ELF-1 (cell line): ENCODE measurements at regions not wholly inside any gene's neighbourhood (a gene's known extent, or its start where the extent isn't known, plus 50 kb on each side); places are given as distances from the start of the nearest gene placed in this dataset.

ENCODE experiments used
- DNase-seq: peaks from one replicate; pipeline ENCODE4 v3.0.0-alpha.2; 2016; ENCODE audit warnings: low read depth, low spot score

DNA sequence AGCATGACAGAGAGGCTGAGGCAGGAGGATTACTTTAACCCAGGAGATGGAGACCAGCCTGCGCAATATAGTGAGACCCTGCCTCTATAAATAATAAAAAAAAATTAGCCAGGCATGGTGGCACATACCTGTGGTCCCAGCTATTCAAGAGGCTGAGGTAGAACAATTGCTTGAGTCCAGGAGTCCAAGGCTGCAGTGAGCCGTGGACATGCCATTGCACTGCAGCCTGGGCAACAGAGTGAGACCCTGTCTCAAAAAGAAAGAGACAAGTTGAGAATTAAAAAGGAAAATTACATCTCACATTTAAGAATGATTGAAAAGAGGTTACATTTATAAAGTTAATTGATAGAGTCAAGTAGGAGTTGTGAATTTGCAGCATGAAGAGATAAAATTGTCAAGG lies 91.4 kb upstream of the TMPO start:
- DNase-seq: no peak

GRCh38 chr12:98424726-98425401 lies 90.5 kb upstream of the TMPO start:
- peak; percentile 81 for DNase-seq

DNA sequence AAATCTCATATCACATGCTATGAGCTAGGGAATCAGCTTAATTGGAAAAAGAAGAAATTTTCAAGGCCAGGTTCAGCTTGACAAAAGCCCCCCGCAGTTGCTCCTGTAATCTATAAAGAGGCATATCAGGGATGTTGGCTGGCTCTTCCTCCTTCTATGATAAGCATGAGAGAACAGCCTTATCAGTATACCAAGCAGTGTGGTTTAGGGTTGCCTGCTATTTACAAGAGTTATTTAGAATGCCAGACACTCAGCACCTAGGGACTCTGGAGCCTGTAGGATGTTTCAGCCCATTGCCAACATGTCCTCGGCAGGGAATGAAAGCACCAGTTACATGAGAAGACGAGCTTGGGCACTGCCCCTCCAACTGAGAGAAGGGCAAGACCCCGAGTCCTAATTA lies 89.5 kb upstream of the TMPO start:
- peak; percentile 13 for DNase-seq

GRCh38 chr12:98431089-98431488 lies 84.3 kb upstream of the TMPO start:
- no peak for DNase-seq

GRCh38 chr12:98437166-98437565 lies 78.2 kb upstream of the TMPO start:
- no peak for DNase-seq

DNA sequence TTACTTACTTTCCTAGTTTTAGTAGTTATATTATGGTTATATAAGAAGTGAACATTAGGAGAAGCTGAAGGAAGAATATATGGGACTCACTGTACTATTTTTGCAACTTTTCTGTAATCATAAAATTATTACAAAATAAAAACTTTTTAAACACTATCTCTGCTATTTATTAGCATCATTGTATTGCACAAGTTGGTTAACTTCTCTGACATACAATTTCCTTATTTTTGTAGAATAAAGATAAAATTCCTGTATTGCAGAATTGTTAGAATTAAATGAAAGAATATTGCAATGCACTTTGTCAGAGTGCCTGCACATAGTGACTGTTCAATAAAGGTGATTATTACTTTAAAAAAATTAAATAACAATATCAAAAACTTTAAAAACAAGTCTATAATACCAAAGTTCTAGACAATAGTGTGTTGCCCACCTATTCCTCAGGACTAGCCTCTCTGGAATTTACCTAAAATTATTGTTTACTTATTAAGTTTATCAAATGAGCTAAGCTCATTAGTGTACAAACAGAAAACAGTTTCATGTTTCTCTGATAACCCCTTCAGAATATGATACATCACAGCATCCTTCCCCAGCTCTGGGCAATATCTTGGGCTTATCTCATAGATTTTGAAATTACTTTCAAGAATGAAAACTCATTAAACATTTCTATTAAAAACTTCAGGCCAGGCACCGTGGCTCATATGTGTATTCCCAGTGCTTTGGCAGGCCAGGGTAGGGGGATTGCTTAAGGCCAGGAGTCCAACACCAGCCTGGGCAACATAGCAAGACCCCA lies 77.4 kb upstream of the TMPO start:
- DNase-seq: no peak

DNA sequence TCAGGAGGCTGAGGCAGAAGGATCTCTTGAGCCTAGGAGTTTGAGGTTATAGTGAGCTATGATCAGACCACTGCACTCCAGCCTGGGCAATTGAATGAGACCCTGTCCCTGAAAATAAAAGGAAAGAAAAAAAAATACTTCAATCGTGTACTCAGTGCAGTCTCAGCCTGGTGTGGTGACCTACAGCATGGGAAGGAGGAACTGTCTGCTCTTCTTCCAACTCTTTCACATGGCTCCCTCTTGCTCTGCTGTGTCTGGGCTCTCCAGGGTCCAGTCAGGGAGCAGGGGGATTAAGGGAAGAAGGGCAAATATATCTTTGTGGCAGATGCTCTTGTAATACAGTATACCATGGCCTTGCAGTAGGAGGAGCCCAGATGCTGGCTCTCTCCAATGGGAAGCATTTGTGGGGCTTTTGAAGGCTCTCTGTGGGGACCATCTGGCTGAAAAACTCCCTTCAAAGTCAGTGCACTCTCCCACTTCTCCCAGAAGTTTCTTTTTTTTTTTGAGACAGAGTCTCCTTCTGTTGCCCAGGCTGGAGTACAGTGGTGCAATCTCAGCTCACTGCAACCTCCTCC lies 76.6 kb upstream of the TMPO start:
- DNase-seq: no peak

- DNase-seq: peak; percentile 17
These were observed 75.9 kb upstream of the TMPO start for GRCh38 chr12:98439471-98439951.

DNA sequence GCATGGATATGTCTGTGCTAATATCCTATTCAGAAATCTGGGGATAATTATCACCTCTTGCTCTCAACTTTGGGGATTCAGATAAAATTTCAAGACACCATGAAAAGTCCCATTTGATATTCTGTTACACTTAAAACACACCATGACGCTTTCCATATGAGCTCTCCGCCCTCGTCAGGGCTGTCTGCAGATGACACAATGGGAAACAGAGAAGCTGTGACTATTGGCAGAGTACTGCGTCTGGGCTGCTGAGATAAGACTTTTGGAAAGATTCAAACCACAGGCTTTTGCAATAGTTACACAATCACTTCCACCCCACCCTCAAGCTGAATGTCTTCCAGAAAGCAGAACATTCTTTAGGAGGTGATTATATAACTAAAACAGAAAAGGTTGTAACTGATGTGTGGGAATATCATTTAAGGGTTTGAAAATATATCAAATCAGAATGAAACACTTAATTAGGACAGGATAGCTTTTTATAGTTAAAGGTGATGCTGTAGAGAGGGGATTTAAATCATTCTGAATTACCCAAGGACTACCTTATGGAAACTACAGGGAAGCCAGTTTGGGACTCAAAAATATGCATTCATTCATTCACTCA lies 75.3 kb upstream of the TMPO start:
- peak; percentile 47 for DNase-seq

GRCh38 chr12:98446060-98446459 lies 69.3 kb upstream of the TMPO start:
- no peak for DNase-seq

- DNase-seq: no peak
These were observed 68.7 kb upstream of the TMPO start for GRCh38 chr12:98446682-98447081.

- DNase-seq: no peak
These were observed 65.8 kb upstream of the TMPO start for GRCh38 chr12:98449584-98449983.

- DNase-seq: no peak
These were observed 62.3 kb upstream of the TMPO start for GRCh38 chr12:98453070-98453469.

- DNase-seq: no peak
These were observed 61.9 kb upstream of the TMPO start for GRCh38 chr12:98453492-98453891.

DNA sequence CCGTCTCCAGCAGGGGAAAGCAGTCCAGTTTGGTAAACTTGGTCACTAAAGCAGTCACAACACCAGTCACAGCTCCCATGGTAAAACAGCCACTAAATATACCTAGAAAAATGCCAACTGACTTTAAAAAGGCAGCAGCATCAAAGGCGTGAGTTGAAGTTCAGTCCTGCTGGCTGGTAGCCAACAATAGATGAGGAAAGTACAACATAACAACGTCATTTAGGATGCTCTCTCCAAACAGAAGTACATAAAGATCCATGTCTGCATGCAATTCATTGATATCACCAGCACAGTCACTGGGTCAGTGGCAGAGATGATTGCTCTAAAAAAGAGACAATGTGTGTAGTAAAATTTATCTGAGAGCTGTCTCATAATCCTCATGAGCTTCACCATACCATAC lies 59.3 kb upstream of the TMPO start:
- DNase-seq: no peak

GRCh38 chr12:98456576-98457573 lies 58.5 kb upstream of the TMPO start:
- DNase-seq: peak; percentile 82

- no peak for DNase-seq
These were observed 51.2 kb upstream of the TMPO start for GRCh38 chr12:98464190-98464589.

DNA sequence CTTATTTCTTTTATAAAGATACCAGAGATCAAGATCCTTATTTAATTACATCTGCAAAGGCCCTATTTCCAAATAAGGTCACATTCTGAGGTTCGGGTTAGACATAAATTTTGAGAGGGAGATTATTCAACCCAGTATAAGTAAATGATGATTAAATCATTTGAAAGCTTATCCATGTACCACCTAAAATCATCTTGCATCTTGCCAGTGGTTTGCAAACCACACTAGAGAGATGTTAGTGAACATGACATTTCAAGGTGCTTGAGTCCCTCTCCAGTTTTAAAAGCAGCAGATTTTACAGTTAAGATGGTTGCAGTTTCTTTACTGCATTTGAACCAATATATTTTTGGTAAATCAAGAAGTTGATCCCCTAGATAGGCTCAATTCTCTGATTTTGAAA lies 49.9 kb upstream of the TMPO start:
- DNase-seq: no peak
